Testis (tissue), 2 donors: ENCODE measurements at regions not wholly inside any gene's neighbourhood (a gene's known extent, or its start where the extent isn't known, plus 50 kb on each side); places are given as distances from the start of the nearest gene placed in this dataset.

Experiments used
- DNase-seq: peaks from one replicate; pipeline ENCODE4 v3.0.0-alpha.2; 2019
- H3K27ac ChIP-seq, 2 donors: fragments of 200-600 bp; sonication (generic); one replicate each; pipeline ENCODE4 v1.5.1; 2019
- H3K27me3 ChIP-seq: fragments of 200-600 bp; sonication (generic); one replicate; pipeline ENCODE4 v1.5.1; 2019
- H3K36me3 ChIP-seq: fragments of 200-600 bp; sonication (generic); one replicate; pipeline ENCODE4 v1.5.1; 2017; ENCODE audit warnings: low read depth; ENCODE audit errors: missing control alignments
- H3K4me1 ChIP-seq: fragments of 200-600 bp; sonication (generic); one replicate; pipeline ENCODE4 v1.5.1; 2019
- H3K4me3 ChIP-seq, 2 donors: fragments of 200-600 bp; sonication (generic); one replicate each; pipeline ENCODE4 v1.5.1; 2017 to 2019
- H3K9me3 ChIP-seq: fragments of 200-600 bp; sonication (generic); one replicate; pipeline ENCODE4 v1.5.1; 2017
- CTCF ChIP-seq, 3 experiments: fragments of 450-650 bp in 2 of 3; fragments of 200-600 bp in 1 of 3; sonication (generic) in 1 of 3; IDR thresholded peaks; one replicate each; pipeline ENCODE4 v1.5.1; 2016 to 2019; ENCODE audit warnings: antibody characterized with exemption in 3 of 3, mild to moderate bottlenecking in 2 of 3, moderate library complexity in 1 of 3
- POLR2A ChIP-seq: fragments of 450-650 bp; IDR thresholded peaks from one replicate; pipeline ENCODE4 v1.6.1; 2017; ENCODE audit warnings: antibody characterized with exemption, mild to moderate bottlenecking, moderate library complexity
- WGBS, 2 donors: methylation state at CpG; one replicate each; pipeline ENCODE4 v1.1.5; 2018; 5-methylcytosine and 5-hydroxymethylcytosine counted together
- intact Hi-C: fragments of 100-400 bp; cut with DNase I; formaldehyde crosslinking; loops from one replicate; pipeline ENCODE4 v1.15.1; 2023; ENCODE audit warnings: low total_unique reads

GRCh38 chr20:57865266-57865665, 155.5 kb upstream of the PMEPA1 start:
- intact Hi-C loops: no loop called here
- no peak overlapping the region for H3K27ac ChIP-seq
- 76 to 86% methylated on average over 2 of the region's 2 CpGs for WGBS, 2 donors

DNA sequence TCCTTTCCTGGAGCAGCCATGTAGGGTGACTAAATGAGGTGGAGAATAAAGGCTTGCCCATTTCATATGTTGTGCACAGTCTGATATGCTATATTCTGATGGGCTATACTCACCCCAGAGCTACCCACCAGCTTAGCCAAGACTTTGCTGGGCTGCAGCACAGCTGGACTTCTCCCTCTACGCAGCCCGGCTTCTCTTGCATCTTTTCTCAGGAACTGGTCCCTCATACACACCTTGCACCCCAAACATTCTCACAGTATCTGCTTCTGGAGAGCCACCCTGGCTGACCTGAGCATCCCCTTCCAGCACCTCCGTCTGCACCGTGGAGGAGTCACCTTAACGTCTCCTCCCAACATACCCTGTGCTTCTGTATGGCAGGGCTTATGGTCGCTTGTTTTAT, 150.8 kb upstream of the PMEPA1 start:
- H3K9me3 ChIP-seq: no peaks in the 10 kb centered on the region
- WGBS, 2 donors: 85 to 88% methylated on average over 6 of the region's 6 CpGs
- no peak overlapping the region for H3K27ac ChIP-seq
- DNase-seq: no peak
- no peak for TF ChIP-seq POLR2A
- TF ChIP-seq CTCF (IDR thresholded peaks at IDR 0.05): no peak
- no peak overlapping the region for H3K4me3 ChIP-seq
- H3K4me1 ChIP-seq: no peaks in the 10 kb centered on the region
- no peaks in the 10 kb centered on the region for H3K27me3 ChIP-seq
- no peaks in the 10 kb centered on the region for H3K36me3 ChIP-seq
- intact Hi-C loops: no loop called here

More at GRCh38 chr20:57865266-57865665, 155.5 kb upstream of the PMEPA1 start:
- Histone ChIP-seq H3K4me1 (peaks cover 4% of the 10 kb centered on the region), H3K27me3 (no peaks in the 10 kb centered on the region), H3K36me3 (no peaks in the 10 kb centered on the region), H3K9me3 (no peaks in the 10 kb centered on the region), H3K4me3 (no peak overlapping the region)
- no peak for TF ChIP-seq CTCF (IDR thresholded peaks at IDR 0.05)
- no peak for TF ChIP-seq POLR2A
- no peak for DNase-seq

DNA sequence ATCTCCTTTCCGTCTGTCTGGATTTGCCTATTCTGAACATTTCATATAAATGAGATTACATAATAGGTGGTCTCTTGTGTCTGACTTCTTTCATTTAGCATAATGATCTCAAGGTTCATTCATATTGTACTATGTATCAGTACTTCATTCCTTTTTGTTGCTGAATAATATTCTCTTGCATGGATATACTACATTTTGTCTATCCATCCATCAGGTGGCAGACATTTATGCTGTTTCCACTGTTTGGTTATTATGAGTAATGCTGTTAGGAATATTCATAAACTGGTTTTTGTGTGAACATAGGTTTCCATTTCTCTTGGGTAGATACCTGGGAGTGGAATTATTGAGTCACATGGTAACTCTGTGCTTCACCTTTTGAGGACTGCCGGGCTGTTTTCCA, 148.2 kb upstream of the PMEPA1 start:
- Histone ChIP-seq H3K9me3 (no peaks in the 10 kb centered on the region), H3K27me3 (no peaks in the 10 kb centered on the region), H3K36me3 (no peaks in the 10 kb centered on the region), H3K27ac (no peak overlapping the region), H3K4me3 (no peak overlapping the region), H3K4me1 (no peaks in the 10 kb centered on the region)
- intact Hi-C loops: no loop called here
- 95 to 100% methylated on average over 2 of the region's 2 CpGs for WGBS, 2 donors
- TF ChIP-seq POLR2A (no peak), CTCF (IDR thresholded peaks at IDR 0.05) (no peak)
- no peak for DNase-seq

GRCh38 chr20:57857118-57857517, 147.3 kb upstream of the PMEPA1 start:
- H3K4me3 ChIP-seq: no peak overlapping the region
- H3K36me3 ChIP-seq: no peaks in the 10 kb centered on the region
- no peak for DNase-seq
- H3K27me3 ChIP-seq: no peaks in the 10 kb centered on the region
- intact Hi-C loops: no loop called here
- TF ChIP-seq CTCF (IDR thresholded peaks at IDR 0.05) (no peak), POLR2A (no peak)
- H3K9me3 ChIP-seq: no peaks in the 10 kb centered on the region
- 87 to 91% methylated on average over 2 of the region's 2 CpGs for WGBS, 2 donors
- H3K4me1 ChIP-seq: no peaks in the 10 kb centered on the region
- no peak overlapping the region for H3K27ac ChIP-seq

DNA sequence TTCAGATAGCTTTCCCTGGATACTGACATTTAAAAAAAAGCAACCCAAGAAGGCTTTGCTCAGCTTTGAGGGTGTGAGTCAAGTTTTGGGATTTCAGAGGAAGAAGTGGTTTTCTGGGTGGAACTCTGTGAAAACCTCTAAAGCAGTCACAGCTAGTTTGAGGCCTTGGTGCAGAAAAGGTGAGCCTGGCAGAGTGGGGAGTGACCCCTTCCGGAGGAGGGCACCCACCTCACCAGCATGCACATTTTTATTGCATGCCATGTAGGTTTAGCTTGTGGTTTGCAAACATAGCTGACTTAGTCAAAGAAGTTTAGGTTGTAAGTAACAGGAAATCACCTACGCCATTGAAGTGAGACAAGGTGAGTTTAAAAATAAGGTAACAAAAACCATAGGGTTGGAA, 146.8 kb upstream of the PMEPA1 start:
- Histone ChIP-seq H3K9me3 (no peaks in the 10 kb centered on the region), H3K4me1 (no peaks in the 10 kb centered on the region), H3K27me3 (no peaks in the 10 kb centered on the region), H3K36me3 (no peaks in the 10 kb centered on the region), H3K27ac (no peak overlapping the region), H3K4me3 (no peak overlapping the region)
- no peak for DNase-seq
- 87 to 91% methylated on average over 2 of the region's 2 CpGs for WGBS, 2 donors
- TF ChIP-seq CTCF (IDR thresholded peaks at IDR 0.05): no peak
- no peak for TF ChIP-seq POLR2A
- intact Hi-C loops: no loop called here
